Gastroesophageal sphincter (tissue), 3 donors: ENCODE measurements at regions not wholly inside any gene's neighbourhood (a gene's known extent, or its start where the extent isn't known, plus 50 kb on each side); places are given as distances from the start of the nearest gene placed in this dataset.

ENCODE experiments used
- EP300 ChIP-seq: sonication (generic); formaldehyde crosslinking; IDR thresholded peaks from one replicate; pipeline ENCODE4 v1.6.1; 2017; ENCODE audit warnings: antibody characterized with exemption, mild to moderate bottlenecking
- POLR2A ChIP-seq, 2 donors: fragments of 450-650 bp; IDR thresholded peaks; one replicate each; pipeline ENCODE4 v1.6.1; 2017; ENCODE audit warnings: antibody characterized with exemption in 2 of 2, mild to moderate bottlenecking in 2 of 2, moderate library complexity in 1 of 2
- POLR2AphosphoS5 ChIP-seq: sonication (generic); formaldehyde crosslinking; IDR thresholded peaks from one replicate; pipeline ENCODE4 v1.6.1; 2017; ENCODE audit warnings: antibody characterized with exemption
- TF ChIP-seq, protein P1 (sequence below), 4 experiments: fragments of 200-600 bp in 2 of 4; fragments of 450-650 bp in 2 of 4; sonication (generic) in 1 of 4; IDR thresholded peaks; one replicate each; pipeline ENCODE4 v1.5.1; 2017 to 2019; ENCODE audit warnings: antibody characterized with exemption in 4 of 4, mild to moderate bottlenecking in 2 of 4, moderate library complexity in 2 of 4

DNA sequence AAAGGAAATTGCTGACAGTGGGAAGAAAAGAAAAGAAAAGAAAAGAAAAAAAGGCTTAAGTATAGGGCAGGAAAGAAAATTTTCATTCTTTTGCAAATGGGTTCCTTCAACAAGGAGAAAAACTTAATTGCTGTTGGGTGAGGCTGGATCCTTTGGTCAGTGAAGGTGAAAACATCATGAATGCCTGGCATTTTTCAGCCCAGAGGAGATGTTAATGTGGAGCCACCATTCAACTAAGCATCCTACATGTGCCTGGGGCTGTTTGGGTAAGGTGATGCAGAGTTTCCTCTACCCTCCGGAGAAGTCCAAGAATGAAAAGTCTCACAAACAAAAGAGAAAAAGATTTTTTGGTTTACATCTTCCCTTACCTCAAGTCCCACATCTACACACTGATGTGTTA, 1032.2 kb upstream of the TSPY4 start:
- TF ChIP-seq, protein P1, sequence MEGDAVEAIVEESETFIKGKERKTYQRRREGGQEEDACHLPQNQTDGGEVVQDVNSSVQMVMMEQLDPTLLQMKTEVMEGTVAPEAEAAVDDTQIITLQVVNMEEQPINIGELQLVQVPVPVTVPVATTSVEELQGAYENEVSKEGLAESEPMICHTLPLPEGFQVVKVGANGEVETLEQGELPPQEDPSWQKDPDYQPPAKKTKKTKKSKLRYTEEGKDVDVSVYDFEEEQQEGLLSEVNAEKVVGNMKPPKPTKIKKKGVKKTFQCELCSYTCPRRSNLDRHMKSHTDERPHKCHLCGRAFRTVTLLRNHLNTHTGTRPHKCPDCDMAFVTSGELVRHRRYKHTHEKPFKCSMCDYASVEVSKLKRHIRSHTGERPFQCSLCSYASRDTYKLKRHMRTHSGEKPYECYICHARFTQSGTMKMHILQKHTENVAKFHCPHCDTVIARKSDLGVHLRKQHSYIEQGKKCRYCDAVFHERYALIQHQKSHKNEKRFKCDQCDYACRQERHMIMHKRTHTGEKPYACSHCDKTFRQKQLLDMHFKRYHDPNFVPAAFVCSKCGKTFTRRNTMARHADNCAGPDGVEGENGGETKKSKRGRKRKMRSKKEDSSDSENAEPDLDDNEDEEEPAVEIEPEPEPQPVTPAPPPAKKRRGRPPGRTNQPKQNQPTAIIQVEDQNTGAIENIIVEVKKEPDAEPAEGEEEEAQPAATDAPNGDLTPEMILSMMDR (IDR thresholded peaks at IDR 0.05), result no peak
- TF ChIP-seq POLR2A (IDR thresholded peaks at IDR 0.05), result no peak
- no peak for TF ChIP-seq EP300
- TF ChIP-seq POLR2AphosphoS5, result no peak
